Cerebellar nuclear complex (tissue), 1 donor: ENCODE measurements at regions not wholly inside any gene's neighbourhood (a gene's known extent, or its start where the extent isn't known, plus 50 kb on each side); places are given as distances from the start of the nearest gene placed in this dataset.

ENCODE experiments used
- DNase-seq, 2 experiments: peaks; one replicate each; lab custom pipeline; 2025; lab: John Stamatoyannopoulos, UW

DNA sequence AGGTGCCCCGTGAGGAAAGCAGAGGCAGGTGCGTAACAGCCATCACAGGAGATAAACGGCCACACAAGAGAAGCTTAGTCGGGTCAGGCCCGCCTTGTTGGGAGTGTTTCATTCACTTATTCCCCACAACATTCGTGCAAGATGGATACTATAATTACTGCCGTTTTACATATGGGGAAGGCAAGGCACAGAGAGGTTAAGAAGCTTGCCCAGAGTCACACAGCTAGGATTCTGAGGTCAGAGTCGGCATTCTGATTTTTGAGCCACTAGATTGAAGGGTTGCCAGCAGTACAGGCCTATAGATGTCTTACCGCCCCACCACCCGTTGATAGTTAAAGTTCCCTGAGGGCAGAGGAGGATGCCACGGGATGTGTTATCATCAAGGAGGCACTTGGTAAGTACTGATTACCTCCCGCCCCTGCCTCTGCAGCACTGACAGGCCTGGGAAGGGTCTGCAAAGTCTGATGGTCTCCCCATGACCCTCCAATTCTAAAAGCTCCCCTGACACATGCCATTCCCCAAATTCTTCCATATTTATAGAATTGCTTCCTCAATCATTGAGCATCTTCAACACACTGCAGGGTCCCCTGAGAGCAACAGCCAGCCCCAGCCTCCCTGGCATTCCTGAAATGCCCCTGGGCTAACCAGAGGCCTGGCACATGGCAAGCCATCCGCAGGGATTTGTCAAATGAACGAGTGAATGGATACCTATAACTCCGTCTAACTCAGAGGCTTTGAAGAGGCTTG is 74.7 kb upstream of the CLDN14 start:
- no peak for DNase-seq

DNA sequence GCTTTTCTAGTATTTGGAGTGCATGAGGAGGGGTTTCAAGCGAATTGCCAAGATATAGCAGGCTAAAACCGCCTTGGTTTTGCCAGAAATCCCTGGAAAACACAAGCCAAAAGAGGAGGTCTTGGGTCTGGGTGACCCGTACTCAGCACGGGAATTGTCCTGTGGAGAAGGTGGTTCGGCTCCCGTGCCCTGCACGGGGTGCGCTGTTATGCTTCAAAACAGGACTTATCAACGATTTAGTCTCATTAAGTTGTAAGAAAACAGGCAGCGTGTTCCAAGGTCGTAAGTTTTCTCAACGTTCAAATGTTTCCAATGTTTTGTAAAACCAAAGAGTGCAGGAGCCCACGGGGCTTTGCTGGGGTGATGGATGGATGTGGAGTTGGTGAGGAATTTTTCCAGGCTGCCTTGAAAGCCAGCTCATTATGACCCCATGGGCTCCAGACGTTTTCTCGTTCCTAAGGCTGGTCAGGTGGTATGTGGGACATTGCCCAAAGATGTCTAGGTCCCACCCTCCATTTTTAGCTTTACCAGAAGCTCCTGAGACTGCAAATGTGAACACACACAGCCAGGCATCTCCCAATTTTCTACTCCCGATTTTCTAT is 75.4 kb upstream of the CLDN14 start:
- no peak for DNase-seq

GRCh38 chr21:36557316-36557715 is 77.4 kb upstream of the CLDN14 start:
- no peak for DNase-seq

- no peak for DNase-seq
Measured at GRCh38 chr21:36560933-36561575, 81.1 kb upstream of the CLDN14 start.

DNA sequence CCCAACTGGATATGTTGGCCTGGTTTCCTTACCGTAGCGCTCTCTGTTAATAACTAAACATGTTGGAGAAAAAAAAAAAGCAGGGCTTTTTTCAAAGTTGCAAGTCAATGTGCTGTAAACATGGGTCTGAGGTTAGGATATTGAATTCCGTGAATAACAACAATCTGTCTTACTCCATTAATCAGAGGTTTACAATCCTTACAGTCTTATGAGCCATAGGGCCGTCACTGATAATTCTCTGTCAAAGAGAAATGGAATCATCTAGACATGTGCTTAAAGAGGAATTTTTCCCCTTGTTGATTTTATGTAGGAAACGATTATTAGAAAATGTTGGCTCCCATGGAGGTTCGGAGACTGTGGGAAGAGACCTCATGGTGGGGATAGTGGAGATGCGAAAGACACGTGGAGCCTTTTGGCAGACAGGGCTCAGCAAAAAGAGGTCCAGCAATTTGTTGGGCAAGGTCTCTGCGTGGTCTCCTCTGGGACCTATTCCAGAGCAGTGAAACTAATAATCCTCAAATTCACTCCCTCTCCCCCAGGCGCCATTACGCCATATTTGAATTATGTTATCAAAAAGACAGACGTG is 83.5 kb upstream of the CLDN14 start:
- no peak for DNase-seq

GRCh38 chr21:36564647-36565046 is 84.7 kb upstream of the CLDN14 start:
- DNase-seq = no peak

DNA sequence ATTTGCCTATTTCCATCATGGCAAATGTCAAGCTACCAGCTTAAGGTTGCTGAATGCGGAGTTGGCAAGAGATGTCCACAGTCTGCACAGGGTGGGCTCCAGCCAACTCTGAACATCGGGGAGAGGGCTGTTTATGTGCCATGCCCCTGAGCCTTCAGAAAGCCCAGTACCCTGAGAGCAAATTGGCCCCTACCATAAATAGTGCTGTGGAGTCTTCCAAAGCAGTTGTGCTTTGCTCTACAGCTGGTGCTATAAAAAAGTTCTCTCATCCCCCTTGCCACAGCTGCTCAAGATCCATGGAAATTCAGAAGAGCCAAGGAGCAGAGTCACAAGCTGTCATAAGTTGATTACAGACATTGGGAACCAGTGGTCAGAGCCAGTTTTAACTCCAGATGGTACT is 85.6 kb upstream of the CLDN14 start:
- DNase-seq = no peak

DNA sequence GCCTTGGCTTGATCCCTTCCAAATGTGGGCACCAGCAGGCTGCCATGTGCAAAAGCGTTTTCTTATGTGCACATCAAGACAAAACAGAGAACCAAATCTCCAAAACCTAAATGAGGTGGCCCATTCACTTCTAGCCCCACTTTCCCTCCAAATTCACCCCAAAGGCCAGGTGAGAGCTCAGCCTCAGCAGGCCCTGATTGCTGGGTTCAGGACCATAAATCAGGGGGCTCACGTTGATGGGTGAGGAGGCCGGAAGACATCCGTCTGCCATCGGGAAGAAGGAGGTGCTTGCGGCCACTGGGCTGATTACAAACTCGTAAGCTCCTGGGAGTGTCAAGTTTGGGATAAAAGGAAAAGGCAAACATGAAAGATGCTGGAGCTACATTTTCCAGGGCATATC is 86.7 kb upstream of the CLDN14 start:
- no peak for DNase-seq

- DNase-seq = no peak
Measured at GRCh38 chr21:36567216-36567885, 87.4 kb upstream of the CLDN14 start.

DNA sequence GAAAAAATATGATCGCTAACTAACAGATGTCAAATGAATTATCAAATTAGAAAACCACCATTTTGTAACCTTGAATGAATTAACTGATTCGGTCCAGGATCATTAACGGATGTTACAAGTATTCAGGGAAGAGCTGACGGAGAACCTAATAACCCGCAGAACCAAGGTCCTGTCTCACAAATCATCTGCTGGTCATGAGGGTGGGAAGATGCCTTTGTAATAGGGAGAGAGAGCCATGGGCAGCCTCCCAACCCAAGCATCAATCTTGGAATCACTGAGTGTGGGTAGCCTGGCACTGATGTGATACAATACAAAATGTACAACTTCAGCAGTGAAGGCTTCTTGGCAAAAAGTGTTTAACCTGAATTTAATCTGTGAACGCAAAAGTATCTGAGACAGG is 89.6 kb upstream of the CLDN14 start:
- DNase-seq = no peak

DNA sequence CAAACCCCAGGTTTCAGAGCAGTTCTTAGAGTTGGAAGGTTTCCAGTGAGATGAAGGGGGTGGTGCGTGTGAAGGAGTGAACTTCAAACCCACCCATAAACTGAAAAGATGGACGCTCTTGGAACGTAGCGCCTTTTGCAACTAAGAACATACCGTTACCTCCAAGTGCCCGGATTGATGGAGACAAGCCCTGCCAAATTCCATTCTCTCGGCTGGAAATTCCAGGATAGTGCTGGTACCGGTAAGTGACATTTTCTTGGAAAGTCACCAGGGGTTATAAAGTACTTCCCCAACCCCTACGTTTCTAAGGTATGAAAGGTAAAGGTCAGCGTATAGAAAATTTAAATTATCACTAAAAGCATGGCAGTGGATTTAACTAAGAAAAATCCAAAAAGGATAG is 91.6 kb upstream of the CLDN14 start:
- no peak for DNase-seq

DNA sequence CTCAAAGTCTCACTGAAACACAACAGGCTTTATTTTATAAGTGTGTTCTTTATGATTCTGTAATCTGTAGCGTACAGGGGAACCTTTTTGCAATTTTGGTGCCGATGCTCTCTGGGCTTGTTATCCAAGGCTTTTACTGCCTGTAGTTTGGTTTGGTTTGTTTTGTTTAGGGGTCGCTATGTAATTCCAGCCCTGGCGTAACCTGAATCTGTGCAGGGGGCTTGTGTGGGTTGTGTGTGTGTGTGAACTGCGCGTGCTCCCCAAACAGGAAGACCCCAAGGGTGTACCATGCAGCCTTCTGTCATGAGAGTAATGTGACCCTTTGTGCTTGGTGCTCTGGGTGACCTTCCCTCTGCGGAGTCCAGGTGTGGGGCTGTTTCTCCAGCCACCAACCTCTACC is 92.1 kb upstream of the CLDN14 start:
- DNase-seq = no peak

DNA sequence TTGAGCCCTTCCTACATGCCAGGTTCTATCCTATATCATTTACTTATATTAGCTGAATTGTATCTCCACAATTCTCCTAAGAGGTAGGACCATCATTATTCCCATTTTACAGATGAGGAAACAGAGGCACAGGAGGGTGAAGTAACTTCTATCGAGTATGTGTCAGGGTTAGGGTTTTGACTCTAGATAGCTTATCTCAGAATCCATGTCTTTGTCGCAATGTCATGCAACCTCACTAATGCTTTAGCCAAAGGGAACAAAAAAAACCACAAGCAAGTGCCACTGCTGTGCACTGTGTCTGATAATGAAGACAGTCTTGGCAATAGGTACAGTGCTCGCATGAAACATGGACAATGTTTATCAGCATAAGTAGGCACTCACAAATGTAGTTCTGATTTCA is 95.4 kb upstream of the CLDN14 start:
- no peak for DNase-seq

DNA sequence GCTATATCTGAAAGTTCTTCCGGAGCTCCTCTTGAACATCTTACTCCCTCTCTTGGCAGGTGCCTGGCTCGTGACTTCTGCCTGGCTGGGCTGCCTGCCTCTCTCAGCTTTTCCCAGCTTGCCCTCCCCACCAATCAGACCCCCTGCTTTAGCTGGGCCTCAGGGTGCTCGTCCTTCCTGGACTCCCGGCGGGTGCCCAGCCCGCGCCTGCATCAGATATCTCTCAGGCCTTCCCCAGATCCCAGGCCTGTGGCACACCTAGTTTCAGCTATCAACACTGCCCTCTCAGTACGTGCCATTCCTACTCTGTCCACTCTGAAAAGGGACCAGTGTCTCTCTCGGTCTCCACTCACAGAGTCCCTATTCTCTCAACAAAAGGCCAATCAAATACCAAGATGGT is 96.5 kb upstream of the CLDN14 start:
- DNase-seq = no peak

GRCh38 chr21:36579898-36580297 is 100.0 kb upstream of the CLDN14 start:
- no peak for DNase-seq

DNA sequence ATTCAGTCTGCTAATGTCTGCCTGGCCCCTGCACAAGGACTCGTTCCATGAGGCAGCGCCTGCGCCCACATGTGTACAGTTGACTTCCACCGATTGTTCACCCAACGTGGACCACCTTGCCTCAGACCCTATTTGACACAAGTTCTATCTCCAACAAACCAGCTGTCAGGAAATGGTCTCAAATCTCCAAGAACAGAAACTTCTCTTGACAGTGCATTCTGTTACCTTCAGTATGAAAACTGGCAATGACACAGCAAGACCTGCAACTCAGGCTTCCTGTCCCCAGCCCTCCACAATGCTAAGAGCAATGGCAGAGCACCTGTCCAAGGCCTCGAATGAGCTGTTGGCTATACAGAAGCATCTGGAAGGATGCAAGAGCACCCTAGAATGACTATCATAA is 102.3 kb upstream of the CLDN14 start:
- DNase-seq = no peak

- no peak for DNase-seq
Measured at GRCh38 chr21:36583591-36583990, 103.7 kb upstream of the CLDN14 start.

GRCh38 chr21:36584980-36585940 is 105.3 kb upstream of the CLDN14 start:
- no peak for DNase-seq

- no peak for DNase-seq
Measured at GRCh38 chr21:36587388-36587787, 107.5 kb upstream of the CLDN14 start.

DNA sequence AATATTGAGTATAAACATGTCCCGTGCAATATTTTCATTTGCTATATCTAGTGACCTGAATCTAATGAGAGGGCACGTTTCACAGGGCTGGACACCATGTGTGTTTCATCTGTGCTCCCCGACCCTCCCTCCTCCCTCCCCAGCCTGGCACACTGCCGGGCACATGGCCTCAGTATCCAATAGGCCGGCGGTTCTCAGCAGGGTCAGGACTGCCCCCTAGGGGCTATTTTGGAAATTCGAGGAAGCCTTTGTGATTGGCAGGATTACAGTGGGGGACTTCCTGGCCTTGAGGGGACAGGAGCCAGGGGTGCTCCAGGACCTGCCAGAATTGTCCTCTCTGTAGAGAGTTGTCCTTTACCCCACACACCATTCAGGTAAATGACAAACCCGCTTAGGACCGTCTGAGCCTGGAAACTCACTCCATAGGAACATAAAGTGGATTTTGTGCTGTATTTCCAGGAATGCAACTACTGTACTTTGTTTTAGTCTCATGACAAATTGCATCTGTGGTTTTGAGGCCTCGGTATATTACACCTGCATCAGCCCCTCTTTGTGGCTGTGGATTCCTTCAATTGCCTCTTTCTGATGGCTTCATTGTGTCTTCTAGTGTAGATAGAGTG is 109.5 kb upstream of the SIM2 start:
- DNase-seq = no peak
